RWPE1 (cell line): ENCODE measurements at regions not wholly inside any gene's neighbourhood (a gene's known extent, or its start where the extent isn't known, plus 50 kb on each side); places are given as distances from the start of the nearest gene placed in this dataset.

Experiments
- CTCF ChIA-PET: fragments of 350-600 bp; sonication (Branson Sonifier 250); formaldehyde crosslinking; extraction: SDS; loops from one replicate; lab custom pipeline; 2021; lab: Yijun Ruan, JAX
- POLR2A ChIA-PET: fragments of 400-600 bp; formaldehyde crosslinking; extraction: SDS; loops from one replicate; lab custom pipeline; 2020; ENCODE audit warnings: antibody characterized with exemption; ENCODE audit not compliant: low non-redundant PET; lab: Yijun Ruan, JAX
- DNase-seq: peaks from one replicate; pipeline ENCODE4 v3.0.0; 2012; ENCODE audit warnings: low spot score
- H3K27ac ChIP-seq: fragments of 450-650 bp; 2 replicates; pipeline ENCODE4 v1.5.1; 2017
- TF ChIP-seq, protein P1 (sequence below): fragments of 450-650 bp; conservative IDR thresholded peaks from 2 replicates; pipeline ENCODE4 v1.5.1; 2017; ENCODE audit warnings: low read depth, mild to moderate bottlenecking

DNA sequence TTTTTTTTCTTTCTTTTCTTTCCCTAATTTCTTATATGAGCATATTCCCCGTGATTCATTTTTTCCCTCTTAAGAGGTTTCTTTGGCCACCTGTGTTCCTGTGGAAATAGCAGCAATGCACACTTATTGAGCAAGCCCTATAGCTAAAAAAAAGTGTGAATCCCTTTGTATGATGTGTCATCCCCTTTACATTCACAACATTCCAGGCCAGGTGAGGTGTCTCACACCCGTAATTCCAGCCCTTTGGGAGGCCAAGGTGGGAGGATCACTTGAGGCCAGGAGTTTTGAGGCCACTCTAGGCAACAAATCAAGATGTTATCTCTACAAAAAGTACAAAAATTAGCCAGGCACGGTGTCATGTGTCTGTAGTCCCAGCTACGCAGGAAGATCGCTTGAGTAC is 700.4 kb upstream of the TBX3 start:
- peak overlapping the region; percentile 55 for H3K27ac ChIP-seq
- ChIA-PET POLR2A (no interaction called here), CTCF (no interaction called here)
- TF ChIP-seq, protein P1, sequence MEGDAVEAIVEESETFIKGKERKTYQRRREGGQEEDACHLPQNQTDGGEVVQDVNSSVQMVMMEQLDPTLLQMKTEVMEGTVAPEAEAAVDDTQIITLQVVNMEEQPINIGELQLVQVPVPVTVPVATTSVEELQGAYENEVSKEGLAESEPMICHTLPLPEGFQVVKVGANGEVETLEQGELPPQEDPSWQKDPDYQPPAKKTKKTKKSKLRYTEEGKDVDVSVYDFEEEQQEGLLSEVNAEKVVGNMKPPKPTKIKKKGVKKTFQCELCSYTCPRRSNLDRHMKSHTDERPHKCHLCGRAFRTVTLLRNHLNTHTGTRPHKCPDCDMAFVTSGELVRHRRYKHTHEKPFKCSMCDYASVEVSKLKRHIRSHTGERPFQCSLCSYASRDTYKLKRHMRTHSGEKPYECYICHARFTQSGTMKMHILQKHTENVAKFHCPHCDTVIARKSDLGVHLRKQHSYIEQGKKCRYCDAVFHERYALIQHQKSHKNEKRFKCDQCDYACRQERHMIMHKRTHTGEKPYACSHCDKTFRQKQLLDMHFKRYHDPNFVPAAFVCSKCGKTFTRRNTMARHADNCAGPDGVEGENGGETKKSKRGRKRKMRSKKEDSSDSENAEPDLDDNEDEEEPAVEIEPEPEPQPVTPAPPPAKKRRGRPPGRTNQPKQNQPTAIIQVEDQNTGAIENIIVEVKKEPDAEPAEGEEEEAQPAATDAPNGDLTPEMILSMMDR = no peak
- peak; percentile 45 for DNase-seq

DNA sequence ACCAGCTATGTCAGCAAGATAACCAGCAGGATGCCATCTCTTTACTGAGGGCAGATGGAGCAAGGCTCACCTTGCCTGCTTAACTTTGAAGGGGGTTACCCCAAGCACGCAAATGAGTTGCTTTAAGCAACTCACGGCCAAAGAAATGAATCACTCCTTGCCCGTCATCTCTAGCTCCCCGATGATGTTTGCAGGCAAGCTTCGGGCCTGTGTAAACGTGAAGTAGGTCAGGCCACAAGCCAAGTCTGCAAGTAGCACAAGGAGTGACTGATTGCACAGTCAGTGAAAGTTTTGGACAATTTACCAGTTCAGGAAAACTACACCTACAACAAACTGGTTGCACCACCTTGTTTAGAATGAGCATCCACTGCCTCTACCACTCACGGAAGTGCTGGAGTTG is 699.7 kb upstream of the TBX3 start:
- ChIA-PET CTCF (no interaction called here), POLR2A (no interaction called here)
- peak; percentile 88 for DNase-seq
- peak overlapping the region; percentile 70 for H3K27ac ChIP-seq
- TF ChIP-seq, protein P1 = no peak

DNA sequence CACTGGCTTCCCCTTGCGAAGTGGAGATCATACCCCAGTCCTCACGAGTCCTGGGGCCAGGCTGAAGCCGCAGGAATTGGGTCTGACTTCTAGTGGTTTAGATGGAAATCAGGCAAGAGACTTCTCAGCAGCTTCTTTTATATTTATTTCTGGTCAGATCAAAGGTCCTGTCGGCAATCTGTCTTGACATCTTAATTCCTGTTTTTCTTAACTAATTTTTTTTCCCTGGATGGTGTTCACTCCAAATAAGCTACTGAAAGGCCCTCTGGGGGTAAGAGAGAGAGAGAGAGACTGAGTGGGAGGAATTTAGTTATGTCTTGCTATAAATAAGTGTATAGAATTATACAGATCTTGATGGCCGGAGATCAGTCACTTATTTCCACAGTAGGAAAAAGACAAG is 698.7 kb upstream of the TBX3 start:
- TF ChIP-seq, protein P1 = no peak
- POLR2A ChIA-PET = no interaction called here
- CTCF ChIA-PET = interaction anchor here (0.7 to 0.9 kb wide), 2 partner anchors 74 to 169 kb away, joined by 4 to 5 read pairs; no protein-coding TSS in a partner anchor
- no peak for DNase-seq
- no peak overlapping the region for H3K27ac ChIP-seq

DNA sequence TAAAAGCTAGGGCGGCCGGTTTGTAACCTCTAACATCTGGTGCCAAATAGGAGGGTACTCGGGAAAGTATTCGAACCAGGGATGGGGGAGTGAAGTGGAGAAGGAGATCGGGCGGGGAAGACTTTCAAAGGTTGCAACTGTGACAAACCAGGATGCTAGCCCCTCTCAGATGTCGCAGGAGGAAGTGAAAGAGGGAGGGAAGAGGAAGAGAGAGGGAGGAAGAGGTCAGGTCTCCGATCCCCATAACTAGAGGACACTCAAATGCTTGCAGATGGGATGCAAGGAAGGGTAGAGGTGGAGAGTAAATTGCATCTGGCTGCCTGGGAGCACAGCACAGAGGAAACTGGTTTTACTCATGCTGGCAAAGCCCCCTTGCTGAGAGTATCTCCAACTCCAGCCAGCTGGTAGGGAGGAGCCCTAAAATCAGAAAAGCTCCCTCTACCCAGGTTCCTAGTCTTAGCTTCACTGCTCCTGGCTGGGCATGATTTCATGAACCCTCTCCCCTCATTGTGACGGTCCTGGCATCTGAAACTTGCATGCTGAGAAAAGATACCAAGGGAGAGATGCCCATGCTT is 696.7 kb upstream of the TBX3 start:
- CTCF ChIA-PET = interaction anchor here (0.5 kb wide), 1 partner anchor 11 kb away, joined by 3 read pairs; no protein-coding TSS in a partner anchor
- POLR2A ChIA-PET = no interaction called here
- H3K27ac ChIP-seq = no peak overlapping the region
- TF ChIP-seq, protein P1 = no peak
- no peak for DNase-seq

DNA sequence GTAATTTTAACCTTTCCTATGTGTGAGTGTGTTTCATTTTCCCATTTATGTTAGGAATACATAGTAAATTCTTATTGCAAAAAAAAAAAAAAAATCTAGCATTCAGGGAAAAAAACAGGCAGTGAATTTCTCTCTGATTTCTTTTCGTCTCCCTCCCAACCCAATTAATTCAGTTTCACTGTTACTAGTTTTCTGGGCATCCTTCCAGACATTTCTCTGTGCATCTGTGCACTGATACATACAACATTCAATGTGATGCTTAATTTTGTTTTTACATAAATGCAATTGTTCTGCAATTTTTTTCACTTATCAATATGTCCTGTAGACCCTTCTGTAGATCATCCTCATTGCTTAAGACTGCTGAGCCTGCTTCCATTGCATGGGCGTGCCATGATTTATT is 694.3 kb upstream of the TBX3 start:
- POLR2A ChIA-PET = no interaction called here
- H3K27ac ChIP-seq = no peak overlapping the region
- CTCF ChIA-PET = no interaction called here
- TF ChIP-seq, protein P1 = no peak
- DNase-seq = no peak

DNA sequence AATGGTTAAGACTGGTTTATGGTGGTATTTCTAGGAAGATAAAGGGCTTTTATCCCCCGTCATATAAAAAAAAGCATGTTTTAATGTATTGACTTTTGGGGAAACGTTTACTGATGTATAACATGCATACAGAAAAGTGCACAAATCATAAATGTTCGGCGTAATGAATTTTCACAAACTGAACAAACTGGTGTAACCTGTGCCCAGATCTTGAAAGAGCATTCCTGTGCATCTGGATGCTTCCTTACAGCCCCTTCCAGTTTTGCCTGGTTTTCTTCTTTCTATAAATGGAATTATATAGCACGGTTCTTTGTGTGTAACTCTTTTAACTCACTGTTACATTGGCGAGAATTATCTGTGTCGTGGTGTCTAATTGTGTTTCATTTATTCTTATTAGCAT is 693.8 kb upstream of the TBX3 start:
- ChIA-PET POLR2A (no interaction called here), CTCF (no interaction called here)
- H3K27ac ChIP-seq = no peak overlapping the region
- TF ChIP-seq, protein P1 = no peak
- no peak for DNase-seq
